K562 (cell line): ENCODE measurements at regions not wholly inside any gene's neighbourhood (a gene's known extent, or its start where the extent isn't known, plus 50 kb on each side); places are given as distances from the start of the nearest gene placed in this dataset.

ENCODE experiments used
- ESRRA ChIP-seq: fragments of 450-650 bp; IDR thresholded peaks from 2 replicates; pipeline ENCODE4 v1.6.1; 2014; ENCODE audit warnings: low read depth, mild to moderate bottlenecking, moderate library complexity, borderline replicate concordance
- JUNB ChIP-seq: fragments of 450-650 bp; formaldehyde crosslinking; conservative IDR thresholded peaks from 2 replicates; pipeline ENCODE4 v1.4.0; 2020; ENCODE audit warnings: mild to moderate bottlenecking
- KLF13 ChIP-seq: fragments of 450-650 bp; IDR thresholded peaks from 2 replicates; pipeline ENCODE4 v1.6.1; 2016; ENCODE audit warnings: missing genetic modification characterization, low read depth, mild to moderate bottlenecking, missing compliant biosample characterization, moderate library complexity, borderline replicate concordance
- POLR3G ChIP-seq: IDR thresholded peaks from 2 replicates; pipeline ENCODE4 v1.6.1; 2011; ENCODE audit not compliant: insufficient read length, insufficient replicate concordance; ENCODE audit errors: extremely low read depth
- RAD21 ChIP-seq, 2 experiments: fragments of 250-450 bp in 1 of 2; fragments of 450-650 bp in 1 of 2; sonication (Bioruptor Pico) in 1 of 2; formaldehyde crosslinking in 1 of 2; IDR thresholded peaks in 1 of 2; conservative IDR thresholded peaks in 1 of 2; 2 replicates each; pipeline versions ENCODE4 v1.4.0 to v1.8.0; 2020 to 2022; ENCODE audit warnings: mild to moderate bottlenecking in 2 of 2, moderate library complexity in 1 of 2
- RBFOX2 ChIP-seq: fragments of 200-400 bp; formaldehyde crosslinking; IDR thresholded peaks from 2 replicates; pipeline ENCODE4 v1.6.1; 2017; ENCODE audit warnings: low read depth, mild to moderate bottlenecking, low read length, moderate library complexity
- SIX5 ChIP-seq, 2 experiments: IDR thresholded peaks; 2 replicates each; pipeline ENCODE4 v1.6.1; 2011; ENCODE audit warnings: low read length in 2 of 2, borderline replicate concordance in 1 of 2, low read depth in 1 of 2, mild to moderate bottlenecking in 1 of 2, moderate library complexity in 1 of 2; ENCODE audit not compliant: insufficient read depth in 1 of 2
- TAF9B ChIP-seq: fragments of 450-650 bp; IDR thresholded peaks from 2 replicates; pipeline ENCODE4 v1.6.1; 2018; ENCODE audit warnings: mild to moderate bottlenecking; ENCODE audit not compliant: partially characterized antibody
- UBTF ChIP-seq, 2 experiments: IDR thresholded peaks; 2 replicates each; pipeline ENCODE4 v1.6.1; 2012; ENCODE audit warnings: improper control_type of control experiment in 2 of 2, low read depth in 2 of 2, low read length in 2 of 2, borderline replicate concordance in 1 of 2
- ZNF717 ChIP-seq: fragments of 250-450 bp; sonication (Bioruptor Pico); IDR thresholded peaks from 2 replicates; pipeline ENCODE4 v1.5.0; 2021
- TF ChIP-seq, protein P1 (sequence below): fragments of 250-450 bp; sonication (Bioruptor Pico); IDR thresholded peaks from 2 replicates; pipeline ENCODE4 v1.5.0; 2020; ENCODE audit warnings: mild to moderate bottlenecking, borderline replicate concordance

DNA sequence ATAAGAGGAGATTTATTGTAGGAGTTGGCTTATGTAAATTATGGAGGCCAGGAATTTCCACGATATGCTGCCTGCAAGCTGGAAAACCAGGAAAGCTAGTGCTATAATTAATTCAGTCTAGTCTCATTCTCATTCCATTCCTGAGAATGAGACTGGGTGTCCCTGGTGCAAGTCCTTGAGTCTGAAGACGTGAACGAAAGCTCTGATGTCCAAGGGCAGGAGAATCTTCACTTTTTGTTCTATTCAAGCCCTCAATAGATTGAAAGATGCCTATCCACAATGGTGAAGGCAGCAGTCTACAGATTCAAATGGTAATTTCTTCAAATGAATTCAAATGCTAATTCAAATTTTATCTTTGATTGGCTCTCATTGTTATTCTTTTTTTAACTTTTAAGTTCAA, 851.1 kb upstream of the MGAT4C start (continued):
- TF ChIP-seq POLR3G (no peak), ZNF717 (CRISPR knock-in tag) (no peak), RBFOX2 (no peak), SIX5 (IDR thresholded peaks at IDR 0.05; ENCODE audit: borderline replicate concordance in 1 of 2, insufficient read depth in 1 of 2, low read depth in 1 of 2, low read length in 2 of 2) (no peak), ESRRA (no peak), UBTF (IDR thresholded peaks at IDR 0.05; ENCODE audit: borderline replicate concordance in 1 of 2, low read depth in 2 of 2, low read length in 2 of 2) (no peak), KLF13 (no peak), TAF9B (no peak), RAD21 (CRISPR knock-in tag; conservative IDR thresholded peaks at IDR 0.05 in 1 of 2, IDR thresholded peaks at IDR 0.05 in 1 of 2) (no peak), JUNB (CRISPR knock-in tag) (no peak)
- TF ChIP-seq, protein P1, sequence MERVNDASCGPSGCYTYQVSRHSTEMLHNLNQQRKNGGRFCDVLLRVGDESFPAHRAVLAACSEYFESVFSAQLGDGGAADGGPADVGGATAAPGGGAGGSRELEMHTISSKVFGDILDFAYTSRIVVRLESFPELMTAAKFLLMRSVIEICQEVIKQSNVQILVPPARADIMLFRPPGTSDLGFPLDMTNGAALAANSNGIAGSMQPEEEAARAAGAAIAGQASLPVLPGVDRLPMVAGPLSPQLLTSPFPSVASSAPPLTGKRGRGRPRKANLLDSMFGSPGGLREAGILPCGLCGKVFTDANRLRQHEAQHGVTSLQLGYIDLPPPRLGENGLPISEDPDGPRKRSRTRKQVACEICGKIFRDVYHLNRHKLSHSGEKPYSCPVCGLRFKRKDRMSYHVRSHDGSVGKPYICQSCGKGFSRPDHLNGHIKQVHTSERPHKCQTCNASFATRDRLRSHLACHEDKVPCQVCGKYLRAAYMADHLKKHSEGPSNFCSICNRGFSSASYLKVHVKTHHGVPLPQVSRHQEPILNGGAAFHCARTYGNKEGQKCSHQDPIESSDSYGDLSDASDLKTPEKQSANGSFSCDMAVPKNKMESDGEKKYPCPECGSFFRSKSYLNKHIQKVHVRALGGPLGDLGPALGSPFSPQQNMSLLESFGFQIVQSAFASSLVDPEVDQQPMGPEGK (CRISPR knock-in tag): no peak
